Upper lobe of left lung (tissue), 4 donors: ENCODE measurements at regions not wholly inside any gene's neighbourhood (a gene's known extent, or its start where the extent isn't known, plus 50 kb on each side); places are given as distances from the start of the nearest gene placed in this dataset.

Experiments used
- CTCF ChIP-seq, 6 experiments: fragments of 450-650 bp in 4 of 6; fragments of 200-600 bp in 2 of 6; sonication (generic) in 2 of 6; IDR thresholded peaks; one replicate each; pipeline ENCODE4 v1.5.1; 2016 to 2019; ENCODE audit warnings: antibody characterized with exemption in 6 of 6
- POLR2AphosphoS5 ChIP-seq, 2 donors: sonication (generic); formaldehyde crosslinking; IDR thresholded peaks; one replicate each; pipeline ENCODE4 v1.5.1; 2017; ENCODE audit warnings: antibody characterized with exemption in 2 of 2

- TF ChIP-seq POLR2AphosphoS5 (IDR thresholded peaks at IDR 0.05) (no peak), CTCF (IDR thresholded peaks at IDR 0.05) (no peak)
Measured at GRCh38 chr2:234136461-234136860, 86.0 kb downstream of the SPP2 start.
